Heart left ventricle (tissue), 16 donors: ENCODE measurements at regions not wholly inside any gene's neighbourhood (a gene's known extent, or its start where the extent isn't known, plus 50 kb on each side); places are given as distances from the start of the nearest gene placed in this dataset.

Source experiments
- ATAC-seq, 4 donors: fragments of 200-7000 bp; cut with Tn5 transposase; one replicate each; pipeline ENCODE4 v1.9.1; 2020 to 2022; ENCODE audit warnings: moderate library complexity in 4 of 4, mild to moderate bottlenecking in 3 of 4, moderate number of reproducible peaks in 1 of 4
- DNase-seq, 5 donors: peaks; one replicate each; pipeline ENCODE4 v3.0.0-alpha.2; 2020
- H3K27ac ChIP-seq, 12 donors: fragments of 200-600 bp; sonication (generic) in 4 of 12; one replicate each; pipeline versions ENCODE4 v1.5.0 to v1.8.0; 2016 to 2022; ENCODE audit warnings: mild to moderate bottlenecking in 2 of 12
- H3K27me3 ChIP-seq, 9 donors: fragments of 200-600 bp; sonication (generic) in 2 of 9; one replicate each; pipeline versions ENCODE4 v1.5.1 to v1.8.0; 2016 to 2022; ENCODE audit warnings: mild to moderate bottlenecking in 3 of 9
- H3K36me3 ChIP-seq, 9 donors: fragments of 200-600 bp; sonication (generic) in 2 of 9; one replicate each; pipeline versions ENCODE4 v1.5.0 to v1.8.0; 2018 to 2022; ENCODE audit warnings: mild to moderate bottlenecking in 2 of 9
- H3K4me1 ChIP-seq, 12 donors: fragments of 200-600 bp; sonication (generic) in 4 of 12; one replicate each; pipeline versions ENCODE4 v1.5.0 to v1.8.0; 2016 to 2022; ENCODE audit warnings: mild to moderate bottlenecking in 3 of 12
- H3K4me3 ChIP-seq, 12 donors: fragments of 200-600 bp; sonication (generic) in 4 of 12; one replicate each; pipeline versions ENCODE4 v1.5.0 to v1.8.0; 2017 to 2022; ENCODE audit warnings: mild to moderate bottlenecking in 9 of 12, moderate library complexity in 4 of 12
- H3K9me3 ChIP-seq, 12 donors: fragments of 200-600 bp; sonication (generic) in 4 of 12; one replicate each; pipeline versions ENCODE4 v1.5.0 to v1.8.0; 2016 to 2022; ENCODE audit warnings: mild to moderate bottlenecking in 1 of 12
- POLR2A ChIP-seq, 2 donors: fragments of 450-650 bp; IDR thresholded peaks; one replicate each; pipeline ENCODE4 v1.6.1; 2017; ENCODE audit warnings: antibody characterized with exemption in 2 of 2, mild to moderate bottlenecking in 2 of 2, moderate library complexity in 2 of 2
- WGBS, 4 donors: extraction: QIAGEN DNeasy Blood & Tissue Kit in 2 of 4; methylation state at CpG; one replicate each; pipeline versions ENCODE4 v1.1.5 to v1.1.7; 2013 to 2018; 5-methylcytosine and 5-hydroxymethylcytosine counted together
- intact Hi-C, 10 donors: fragments of 100-400 bp; cut with DNase I; formaldehyde crosslinking; loops; one replicate each; pipeline versions ENCODE4 v1.11.1 to v1.14.2; 2022
- TF ChIP-seq, protein P1 (sequence below), 12 donors: fragments of 200-600 bp; sonication (generic) in 4 of 12; IDR thresholded peaks; one replicate each; pipeline versions ENCODE4 v1.5.0 to v1.8.0; 2018 to 2022; ENCODE audit warnings: antibody characterized with exemption in 12 of 12, mild to moderate bottlenecking in 5 of 12
- donor health status: ischemic (EF 13 %, LVEDD 7.1; RV severe dilation, severe dysfunction).
- donor health status: healthy with polysubstance abuse.
- donor health status: DM: no; HTN: yes; CAD: no.
- donor health status: DM: no; HTN: no; CAD: no.
- donor health status: ischemic (EF 25% LVEDD 6.9; RV normal size, moderate dysfunction).
- donor health status: ischemic (EF 25% LVEDD 5.7; RV mildly dilated, moderate dysfunction).
- donor health status: healthy.
- donor health status: DM: yes; HTN: yes; CAD: no.
- donor health status: ischemic (EF 35%, LVEDD 5.7; RV mildly dilated, moderate dysfunction).
- donor health status: nonischemic (EF 11% LVEDD 7.7; RV severe dilation, severe dysfunction).
- donor health status: DM: yes; HTN: yes; CAD: no.
- donor health status: PGD.
- donor health status: ischemic (EF 29% LVEDD 5.4; RV normal size, mild dysfunction).
- donor health status: nonischemic (EF 23%, LVEDD 6.1; RV moderate dilation, normal function).

- Histone ChIP-seq H3K36me3 (no peaks in the 10 kb centered on the region), H3K4me1 (peaks cover 0 to 9% (median under 1%) of the 10 kb centered on the region in 12 donors), H3K27ac (no peak overlapping the region), H3K4me3 (no peak overlapping the region), H3K27me3 (no peaks in the 10 kb centered on the region), H3K9me3 (no peaks in the 10 kb centered on the region)
- WGBS, 4 donors, result 75 to 83% (median 81%) methylated on average over 2 of the region's 2 CpGs
- ATAC-seq (no peak), DNase-seq (no peak)
- intact Hi-C loops, result no loop called here
- TF ChIP-seq, protein P1, sequence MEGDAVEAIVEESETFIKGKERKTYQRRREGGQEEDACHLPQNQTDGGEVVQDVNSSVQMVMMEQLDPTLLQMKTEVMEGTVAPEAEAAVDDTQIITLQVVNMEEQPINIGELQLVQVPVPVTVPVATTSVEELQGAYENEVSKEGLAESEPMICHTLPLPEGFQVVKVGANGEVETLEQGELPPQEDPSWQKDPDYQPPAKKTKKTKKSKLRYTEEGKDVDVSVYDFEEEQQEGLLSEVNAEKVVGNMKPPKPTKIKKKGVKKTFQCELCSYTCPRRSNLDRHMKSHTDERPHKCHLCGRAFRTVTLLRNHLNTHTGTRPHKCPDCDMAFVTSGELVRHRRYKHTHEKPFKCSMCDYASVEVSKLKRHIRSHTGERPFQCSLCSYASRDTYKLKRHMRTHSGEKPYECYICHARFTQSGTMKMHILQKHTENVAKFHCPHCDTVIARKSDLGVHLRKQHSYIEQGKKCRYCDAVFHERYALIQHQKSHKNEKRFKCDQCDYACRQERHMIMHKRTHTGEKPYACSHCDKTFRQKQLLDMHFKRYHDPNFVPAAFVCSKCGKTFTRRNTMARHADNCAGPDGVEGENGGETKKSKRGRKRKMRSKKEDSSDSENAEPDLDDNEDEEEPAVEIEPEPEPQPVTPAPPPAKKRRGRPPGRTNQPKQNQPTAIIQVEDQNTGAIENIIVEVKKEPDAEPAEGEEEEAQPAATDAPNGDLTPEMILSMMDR (IDR thresholded peaks at IDR 0.05), result no peak
- TF ChIP-seq POLR2A (IDR thresholded peaks at IDR 0.05), result no peak
These were observed 354.9 kb upstream of the PLXNA2 start for GRCh38 chr1:208599063-208599462.

- intact Hi-C loops, result no loop called here
- WGBS, 4 donors, result 50 to 66% (median 58%) methylated on average over 6 of the region's 6 CpGs
- Histone ChIP-seq H3K27ac (no peak overlapping the region), H3K4me1 (peaks cover 0 to 9% (median 0%) of the 10 kb centered on the region in 12 donors), H3K9me3 (no peaks in the 10 kb centered on the region), H3K4me3 (no peak overlapping the region), H3K27me3 (no peaks in the 10 kb centered on the region), H3K36me3 (no peaks in the 10 kb centered on the region)
- TF ChIP-seq, protein P1 (IDR thresholded peaks at IDR 0.05), result no peak
- no peak for TF ChIP-seq POLR2A (IDR thresholded peaks at IDR 0.05)
- DNase-seq, result no peak
- ATAC-seq, result no peak
These were observed 356.4 kb upstream of the PLXNA2 start for GRCh38 chr1:208600456-208601190.

DNA sequence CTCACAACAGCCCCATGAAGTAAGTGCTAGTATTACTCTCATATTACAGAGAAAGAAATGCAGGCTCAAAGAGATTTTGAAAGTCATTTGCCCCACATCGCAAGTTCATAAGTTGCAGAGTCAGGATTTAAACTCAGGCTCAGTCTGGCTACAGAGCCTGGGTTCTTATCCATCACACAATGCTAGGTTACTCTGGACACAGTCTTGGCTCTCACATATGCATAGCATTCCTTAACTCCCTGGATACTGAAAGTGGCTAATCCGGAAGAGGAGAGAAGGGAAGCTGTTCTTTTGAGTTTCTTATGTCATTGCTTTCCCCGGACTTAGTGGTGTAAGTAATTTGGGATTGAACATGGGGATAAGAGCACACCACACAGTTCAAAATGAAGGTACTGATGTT lies 357.4 kb upstream of the PLXNA2 start:
- ATAC-seq (peak in 3 of 4 donors; percentile 64 to 81 (median 65)), DNase-seq (no peak)
- Histone ChIP-seq H3K27me3 (no peaks in the 10 kb centered on the region), H3K4me3 (no peak overlapping the region), H3K9me3 (no peaks in the 10 kb centered on the region), H3K4me1 (peaks cover 0 to 9% (median 0%) of the 10 kb centered on the region in 12 donors), H3K27ac (no peak overlapping the region), H3K36me3 (no peaks in the 10 kb centered on the region)
- intact Hi-C loops, result no loop called here
- TF ChIP-seq, protein P1 (IDR thresholded peaks at IDR 0.05), result no peak
- TF ChIP-seq POLR2A (IDR thresholded peaks at IDR 0.05), result no peak
- 26 to 30% (median 30%) methylated on average over 3 of the region's 3 CpGs for WGBS, 4 donors

GRCh38 chr1:208603721-208604120 lies 359.5 kb upstream of the PLXNA2 start:
- WGBS, 4 donors, result 47 to 71% (median 54%) methylated on average over 2 of the region's 2 CpGs
- no peak overlapping the region for H3K27ac ChIP-seq
- peaks cover 0 to 9% (median 0%) of the 10 kb centered on the region in 12 donors for H3K4me1 ChIP-seq
- no peak for ATAC-seq
- H3K27me3 ChIP-seq, result no peaks in the 10 kb centered on the region
- H3K4me3 ChIP-seq, result no peak overlapping the region
- no peaks in the 10 kb centered on the region for H3K9me3 ChIP-seq
- intact Hi-C loops, result no loop called here
- no peaks in the 10 kb centered on the region for H3K36me3 ChIP-seq
- TF ChIP-seq, protein P1 (IDR thresholded peaks at IDR 0.05), result no peak
- TF ChIP-seq POLR2A (IDR thresholded peaks at IDR 0.05), result no peak
- no peak for DNase-seq
